ENCODE measurements at regions not wholly inside any gene's neighbourhood (a gene's known extent, or its start where the extent isn't known, plus 50 kb on each side); places are given as distances from the start of the nearest gene placed in this dataset.

- Histone ChIP-seq H3K79me2 (ENCODE audit: insufficient read depth) (no peaks in the 10 kb centered on the region), H3K9ac (no peak overlapping the region), H3K27ac (ENCODE audit: low read depth in 2 of 2, low read length in 1 of 2) (no peak overlapping the region), H3F3A (replicated peaks; ENCODE audit: insufficient read depth) (no peaks in the 10 kb centered on the region), H3K4me2 (no peak overlapping the region), H4K20me1 (ENCODE audit: insufficient read depth) (no peaks in the 10 kb centered on the region), H3K9me2 (no peaks in the 10 kb centered on the region), H3K27me3 (ENCODE audit: insufficient read depth) (no peaks in the 10 kb centered on the region), H3K4me1 (ENCODE audit: control insufficient read depth in 1 of 2, insufficient read depth in 2 of 2, low read depth in 1 of 2, low read length in 1 of 2) (peaks cover 0 to 2% of the 10 kb centered on the region in 2 experiments; a peak in 1 of 4 replicates), H3K36me3 (replicated peaks in 1 of 2; ENCODE audit: control insufficient read depth in 1 of 2, insufficient read depth in 2 of 2, low read length in 1 of 2) (no peaks in the 10 kb centered on the region), H2AFZ (ENCODE audit: low read depth) (no peak overlapping the region), H3K4me3 (ENCODE audit: low read depth in 2 of 2, low read length in 1 of 2) (no peak overlapping the region), H3K9me3 (no peaks in the 10 kb centered on the region)
- no peak for DNase-seq
- 57% methylated on average over 11 of the region's 12 CpGs for WGBS (ENCODE audit: low lambda C conversion rate)
- ChIA-PET CTCF (no interaction called here), POLR2A (no interaction called here)
- TF ChIP-seq YY1 (IDR thresholded peaks at IDR 0.05; ENCODE audit: low read depth) (no peak), GABPA (IDR thresholded peaks at IDR 0.05; ENCODE audit: low read depth) (no peak), MEF2A (IDR thresholded peaks at IDR 0.05; ENCODE audit: borderline replicate concordance, low read depth) (no peak), USF2 (IDR thresholded peaks at IDR 0.05; ENCODE audit: borderline replicate concordance, low read depth, low read length) (no peak), RCOR1 (IDR thresholded peaks at IDR 0.05; ENCODE audit: low read length) (no peak), CHD2 (IDR thresholded peaks at IDR 0.05; ENCODE audit: low read length, partially characterized antibody) (no peak), RAD21 (IDR thresholded peaks at IDR 0.05; ENCODE audit: low read length) (no peak)
- TF ChIP-seq, protein P1, sequence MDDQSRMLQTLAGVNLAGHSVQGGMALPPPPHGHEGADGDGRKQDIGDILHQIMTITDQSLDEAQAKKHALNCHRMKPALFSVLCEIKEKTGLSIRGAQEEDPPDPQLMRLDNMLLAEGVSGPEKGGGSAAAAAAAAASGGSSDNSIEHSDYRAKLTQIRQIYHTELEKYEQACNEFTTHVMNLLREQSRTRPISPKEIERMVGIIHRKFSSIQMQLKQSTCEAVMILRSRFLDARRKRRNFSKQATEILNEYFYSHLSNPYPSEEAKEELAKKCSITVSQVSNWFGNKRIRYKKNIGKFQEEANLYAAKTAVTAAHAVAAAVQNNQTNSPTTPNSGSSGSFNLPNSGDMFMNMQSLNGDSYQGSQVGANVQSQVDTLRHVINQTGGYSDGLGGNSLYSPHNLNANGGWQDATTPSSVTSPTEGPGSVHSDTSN (IDR thresholded peaks at IDR 0.05) = no peak
- TF ChIP-seq, protein P2, sequence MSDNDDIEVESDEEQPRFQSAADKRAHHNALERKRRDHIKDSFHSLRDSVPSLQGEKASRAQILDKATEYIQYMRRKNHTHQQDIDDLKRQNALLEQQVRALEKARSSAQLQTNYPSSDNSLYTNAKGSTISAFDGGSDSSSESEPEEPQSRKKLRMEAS (IDR thresholded peaks at IDR 0.05; ENCODE audit: low read depth) = no peak
- TF ChIP-seq, protein P3, sequence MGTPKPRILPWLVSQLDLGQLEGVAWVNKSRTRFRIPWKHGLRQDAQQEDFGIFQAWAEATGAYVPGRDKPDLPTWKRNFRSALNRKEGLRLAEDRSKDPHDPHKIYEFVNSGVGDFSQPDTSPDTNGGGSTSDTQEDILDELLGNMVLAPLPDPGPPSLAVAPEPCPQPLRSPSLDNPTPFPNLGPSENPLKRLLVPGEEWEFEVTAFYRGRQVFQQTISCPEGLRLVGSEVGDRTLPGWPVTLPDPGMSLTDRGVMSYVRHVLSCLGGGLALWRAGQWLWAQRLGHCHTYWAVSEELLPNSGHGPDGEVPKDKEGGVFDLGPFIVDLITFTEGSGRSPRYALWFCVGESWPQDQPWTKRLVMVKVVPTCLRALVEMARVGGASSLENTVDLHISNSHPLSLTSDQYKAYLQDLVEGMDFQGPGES (IDR thresholded peaks at IDR 0.05; ENCODE audit: low read depth, low read length) = no peak
Measured at GRCh38 chr10:117748058-117748457, 205.5 kb downstream of the EMX2 start.

DNA sequence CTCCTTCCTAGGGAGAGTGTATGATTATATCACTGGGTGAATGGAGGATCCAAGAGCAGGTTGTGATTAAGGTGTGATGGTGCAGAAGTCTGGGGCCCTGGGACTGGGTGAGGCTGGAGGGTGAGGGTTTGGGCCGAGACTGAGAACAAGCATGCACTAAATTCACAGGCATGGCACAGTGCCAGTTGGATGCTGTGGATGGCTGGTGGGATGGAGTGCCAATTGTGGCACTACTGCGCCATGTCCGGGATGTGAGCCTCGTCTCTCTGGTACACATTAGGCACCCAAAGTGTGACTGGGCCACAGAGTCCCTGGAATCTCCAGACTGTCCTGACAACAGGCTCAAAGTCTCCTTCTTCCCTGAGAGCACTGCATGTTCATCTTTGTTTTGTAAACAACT lies 208.1 kb downstream of the EMX2 start:
- CTCF ChIA-PET = no interaction called here
- Histone ChIP-seq H2AFZ (ENCODE audit: low read depth) (no peak overlapping the region), H3K4me1 (ENCODE audit: control insufficient read depth in 1 of 2, insufficient read depth in 2 of 2, low read depth in 1 of 2, low read length in 1 of 2) (no peaks in the 10 kb centered on the region), H3F3A (replicated peaks; ENCODE audit: insufficient read depth) (no peaks in the 10 kb centered on the region), H3K4me3 (ENCODE audit: low read depth in 2 of 2, low read length in 1 of 2) (no peak overlapping the region), H3K36me3 (replicated peaks in 1 of 2; ENCODE audit: control insufficient read depth in 1 of 2, insufficient read depth in 2 of 2, low read length in 1 of 2) (no peaks in the 10 kb centered on the region), H3K27ac (ENCODE audit: low read depth in 2 of 2, low read length in 1 of 2) (no peak overlapping the region), H3K9ac (no peak overlapping the region), H3K9me3 (no peaks in the 10 kb centered on the region), H4K20me1 (ENCODE audit: insufficient read depth) (no peaks in the 10 kb centered on the region), H3K4me2 (no peak overlapping the region), H3K79me2 (ENCODE audit: insufficient read depth) (no peaks in the 10 kb centered on the region), H3K9me2 (no peaks in the 10 kb centered on the region), H3K27me3 (ENCODE audit: insufficient read depth) (no peaks in the 10 kb centered on the region)
- WGBS (ENCODE audit: low lambda C conversion rate) = 38% methylated on average over 1 of the region's 4 CpGs
- no peak for DNase-seq
- POLR2A ChIA-PET = no interaction called here
- no peak for TF ChIP-seq GATA2 (CRISPR knock-in tag; IDR thresholded peaks at IDR 0.05)
- no peak for TF ChIP-seq MEF2A (IDR thresholded peaks at IDR 0.05; ENCODE audit: borderline replicate concordance, low read depth)
- no peak for TF ChIP-seq SIN3A (IDR thresholded peaks at IDR 0.05; ENCODE audit: borderline replicate concordance, low read depth, low read length)
- no peak for TF ChIP-seq RCOR1 (IDR thresholded peaks at IDR 0.05; ENCODE audit: low read length)
- TF ChIP-seq, protein P4, sequence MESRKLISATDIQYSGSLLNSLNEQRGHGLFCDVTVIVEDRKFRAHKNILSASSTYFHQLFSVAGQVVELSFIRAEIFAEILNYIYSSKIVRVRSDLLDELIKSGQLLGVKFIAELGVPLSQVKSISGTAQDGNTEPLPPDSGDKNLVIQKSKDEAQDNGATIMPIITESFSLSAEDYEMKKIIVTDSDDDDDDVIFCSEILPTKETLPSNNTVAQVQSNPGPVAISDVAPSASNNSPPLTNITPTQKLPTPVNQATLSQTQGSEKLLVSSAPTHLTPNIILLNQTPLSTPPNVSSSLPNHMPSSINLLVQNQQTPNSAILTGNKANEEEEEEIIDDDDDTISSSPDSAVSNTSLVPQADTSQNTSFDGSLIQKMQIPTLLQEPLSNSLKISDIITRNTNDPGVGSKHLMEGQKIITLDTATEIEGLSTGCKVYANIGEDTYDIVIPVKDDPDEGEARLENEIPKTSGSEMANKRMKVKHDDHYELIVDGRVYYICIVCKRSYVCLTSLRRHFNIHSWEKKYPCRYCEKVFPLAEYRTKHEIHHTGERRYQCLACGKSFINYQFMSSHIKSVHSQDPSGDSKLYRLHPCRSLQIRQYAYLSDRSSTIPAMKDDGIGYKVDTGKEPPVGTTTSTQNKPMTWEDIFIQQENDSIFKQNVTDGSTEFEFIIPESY (IDR thresholded peaks at IDR 0.05; ENCODE audit: borderline replicate concordance, low read depth) = no peak
- TF ChIP-seq YY1 (IDR thresholded peaks at IDR 0.05; ENCODE audit: low read depth) = no peak
- no peak for TF ChIP-seq TAF1 (IDR thresholded peaks at IDR 0.05; ENCODE audit: borderline replicate concordance, low read depth, low read length)
- TF ChIP-seq POLR2AphosphoS5 (IDR thresholded peaks at IDR 0.05; ENCODE audit: low read depth, low read length) = no peak
- no peak for TF ChIP-seq EP300 (IDR thresholded peaks at IDR 0.05; ENCODE audit: borderline replicate concordance in 1 of 2, low read depth in 1 of 2, low read length in 1 of 2)
- TF ChIP-seq, protein P1 (IDR thresholded peaks at IDR 0.05) = no peak
- no peak for TF ChIP-seq TEAD4 (IDR thresholded peaks at IDR 0.05; ENCODE audit: borderline replicate concordance, insufficient read depth)
- no peak for TF ChIP-seq NRF1 (IDR thresholded peaks at IDR 0.05; ENCODE audit: low read depth, low read length)
- no peak for TF ChIP-seq SMC3 (IDR thresholded peaks at IDR 0.05; ENCODE audit: low read depth, low read length)
- no peak for TF ChIP-seq EZH2phosphoT487 (IDR thresholded peaks at IDR 0.05; ENCODE audit: borderline replicate concordance, low read depth)

All from SK-N-SH (cell line).